Fibroblast of lung (primary cell): ENCODE measurements at regions not wholly inside any gene's neighbourhood (a gene's known extent, or its start where the extent isn't known, plus 50 kb on each side); places are given as distances from the start of the nearest gene placed in this dataset.

ENCODE experiments used
- DNase-seq, 2 donors: peaks; one replicate each; pipeline versions ENCODE4 v3.0.0 to v3.0.0-alpha.2; 2010; ENCODE audit warnings: low read depth in 2 of 2
- H2AFZ ChIP-seq: 2 replicates; pipeline ENCODE4 v1.5.1; 2012; ENCODE audit warnings: low read length, control low read depth, inconsistent platforms
- H3K27ac ChIP-seq: 2 replicates; pipeline ENCODE4 v1.5.1; 2011; ENCODE audit warnings: low read length, control low read depth; ENCODE audit not compliant: insufficient read depth
- H3K27me3 ChIP-seq: 2 replicates; pipeline ENCODE4 v1.5.1; 2011; ENCODE audit warnings: mild to moderate bottlenecking, low read length; ENCODE audit not compliant: control insufficient read depth, insufficient read depth
- H3K36me3 ChIP-seq: 2 replicates; pipeline ENCODE4 v1.5.1; 2011; ENCODE audit warnings: low read length; ENCODE audit not compliant: control insufficient read depth, insufficient read depth
- H3K4me1 ChIP-seq: 2 replicates; pipeline ENCODE4 v1.5.1; 2011; ENCODE audit warnings: low read length; ENCODE audit not compliant: control insufficient read depth, insufficient read depth; ENCODE audit errors: extremely low read depth
- H3K4me2 ChIP-seq: 2 replicates; pipeline ENCODE4 v1.5.1; 2011; ENCODE audit warnings: low read length, control low read depth; ENCODE audit not compliant: insufficient read depth; ENCODE audit errors: extremely low read depth
- H3K4me3 ChIP-seq, 4 experiments: fragments of 200-600 bp in 1 of 4; sonication (generic) in 1 of 4; replicated peaks in 1 of 4; 2 replicates each; pipeline ENCODE4 v1.5.1; 2011 to 2016; ENCODE audit warnings: low read length in 4 of 4, low read depth in 3 of 4, mild to moderate bottlenecking in 3 of 4, control low read depth in 2 of 4, inconsistent platforms in 1 of 4, mixed read lengths in 1 of 4; ENCODE audit not compliant: insufficient read depth in 1 of 4; ENCODE audit errors: control extremely low read depth in 1 of 4
- H3K79me2 ChIP-seq: 2 replicates; pipeline ENCODE4 v1.5.1; 2012; ENCODE audit warnings: mild to moderate bottlenecking, low read length, inconsistent platforms; ENCODE audit not compliant: control insufficient read depth, insufficient read depth
- H3K9ac ChIP-seq: 2 replicates; pipeline ENCODE4 v1.5.1; 2011; ENCODE audit warnings: mild to moderate bottlenecking, low read length, control low read depth; ENCODE audit not compliant: insufficient read depth
- H3K9me3 ChIP-seq: 2 replicates; pipeline ENCODE4 v1.5.1; 2012; ENCODE audit warnings: low read depth, low read length; ENCODE audit not compliant: control insufficient read depth, insufficient read depth
- H4K20me1 ChIP-seq: 2 replicates; pipeline ENCODE4 v1.5.1; 2011; ENCODE audit warnings: low read length; ENCODE audit not compliant: control insufficient read depth, insufficient read depth; ENCODE audit errors: extremely low read depth
- CTCF ChIP-seq, 2 donors: IDR thresholded peaks in 1 of 2; conservative IDR thresholded peaks in 1 of 2; 1 replicate in 1 of 2; 2 replicates in 1 of 2; pipeline ENCODE4 v1.5.1; 2011 to 2012; ENCODE audit warnings: low read length in 2 of 2, control low read depth in 1 of 2, inconsistent platforms in 1 of 2, low read depth in 1 of 2, mild to moderate bottlenecking in 1 of 2
- EZH2 ChIP-seq: IDR thresholded peaks from 2 replicates; pipeline ENCODE4 v1.5.1; 2012; ENCODE audit warnings: low read length, control low read depth, mild to moderate bottlenecking; ENCODE audit errors: missing control alignments

GRCh38 chr4:152160225-152160800, 375.6 kb downstream of the FBXW7 start:
- Histone ChIP-seq H4K20me1 (no peaks in the 10 kb centered on the region), H3K27ac (no peak overlapping the region), H3K79me2 (no peaks in the 10 kb centered on the region), H3K9ac (no peak overlapping the region), H3K4me1 (no peaks in the 10 kb centered on the region), H3K36me3 (no peaks in the 10 kb centered on the region), H3K4me2 (no peak overlapping the region), H3K4me3 (no peak overlapping the region), H2AFZ (no peak overlapping the region), H3K9me3 (no peaks in the 10 kb centered on the region), H3K27me3 (peaks cover 6% of the 10 kb centered on the region)
- DNase-seq = no peak
- TF ChIP-seq CTCF (conservative IDR thresholded peaks at IDR 0.05 in 1 of 2, IDR thresholded peaks at IDR 0.05 in 1 of 2; ENCODE audit: low read depth in 1 of 2, low read length in 2 of 2) = no peak
- TF ChIP-seq EZH2 = no peak

DNA sequence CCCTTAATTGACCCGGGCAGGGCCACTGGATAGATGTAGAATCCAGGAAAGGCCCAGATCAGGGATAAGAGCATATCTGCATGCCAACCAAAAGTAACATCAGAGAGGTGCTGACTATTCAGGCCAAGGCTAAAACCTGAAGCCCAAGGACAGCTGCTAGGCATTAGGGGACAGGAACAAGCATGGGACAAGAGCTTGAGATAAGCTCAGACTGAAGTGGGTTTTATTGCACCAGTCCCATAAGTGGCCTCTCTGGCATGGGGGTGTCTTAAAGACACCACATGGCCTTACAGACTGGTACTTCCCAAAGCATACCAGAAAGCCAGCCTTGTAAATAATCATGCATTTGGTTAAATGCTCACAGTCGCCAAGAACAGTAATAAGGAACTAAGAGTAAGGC, 376.1 kb downstream of the FBXW7 start:
- H3K9ac ChIP-seq = no peak overlapping the region
- no peaks in the 10 kb centered on the region for H3K36me3 ChIP-seq
- no peak overlapping the region for H3K4me3 ChIP-seq
- H3K27me3 ChIP-seq = peaks cover 6% of the 10 kb centered on the region
- H3K4me2 ChIP-seq = no peak overlapping the region
- no peak overlapping the region for H3K27ac ChIP-seq
- H3K9me3 ChIP-seq = no peaks in the 10 kb centered on the region
- H3K79me2 ChIP-seq = no peaks in the 10 kb centered on the region
- H3K4me1 ChIP-seq = no peaks in the 10 kb centered on the region
- H2AFZ ChIP-seq = no peak overlapping the region
- TF ChIP-seq EZH2 (no peak), CTCF (conservative IDR thresholded peaks at IDR 0.05 in 1 of 2, IDR thresholded peaks at IDR 0.05 in 1 of 2; ENCODE audit: low read depth in 1 of 2, low read length in 2 of 2) (no peak)
- DNase-seq = no peak
- H4K20me1 ChIP-seq = no peaks in the 10 kb centered on the region

DNA sequence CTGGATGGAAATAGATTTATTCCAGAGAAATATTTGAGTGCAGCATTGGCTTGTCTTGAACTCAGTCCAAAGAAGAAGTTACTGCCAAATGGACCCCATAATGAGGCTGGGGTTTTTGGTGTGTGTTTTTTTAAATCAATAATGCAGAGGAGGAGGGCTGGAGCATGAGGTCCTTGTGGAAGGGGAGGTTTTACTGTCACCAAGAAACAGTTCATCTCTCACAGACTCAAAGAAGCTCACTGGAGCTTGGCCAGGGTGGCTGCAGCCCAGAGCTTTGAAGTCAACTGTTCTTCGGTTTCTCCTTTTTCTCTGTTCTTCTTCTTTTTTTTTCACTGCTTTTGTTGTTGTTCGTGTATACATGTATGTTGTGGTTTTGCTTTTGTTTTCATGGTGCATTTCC, 377.7 kb downstream of the FBXW7 start:
- H3K4me2 ChIP-seq = no peak overlapping the region
- H3K9me3 ChIP-seq = no peaks in the 10 kb centered on the region
- no peaks in the 10 kb centered on the region for H4K20me1 ChIP-seq
- no peaks in the 10 kb centered on the region for H3K79me2 ChIP-seq
- H3K4me3 ChIP-seq = no peak overlapping the region
- no peaks in the 10 kb centered on the region for H3K36me3 ChIP-seq
- TF ChIP-seq CTCF (conservative IDR thresholded peaks at IDR 0.05 in 1 of 2, IDR thresholded peaks at IDR 0.05 in 1 of 2; ENCODE audit: low read depth in 1 of 2, low read length in 2 of 2) = no peak
- TF ChIP-seq EZH2 = no peak
- DNase-seq = no peak
- no peak overlapping the region for H3K27ac ChIP-seq
- H3K4me1 ChIP-seq = no peaks in the 10 kb centered on the region
- peaks cover 6% of the 10 kb centered on the region for H3K27me3 ChIP-seq
- H2AFZ ChIP-seq = no peak overlapping the region
- no peak overlapping the region for H3K9ac ChIP-seq
